SKM-1 treated with dmso at 0.1 percent for 144 hours (cell line): ENCODE measurements at regions not wholly inside any gene's neighbourhood (a gene's known extent, or its start where the extent isn't known, plus 50 kb on each side); places are given as distances from the start of the nearest gene placed in this dataset.
"Not testable (repeated sequence)": the region's sequence is repeated elsewhere in the genome, so short reads cannot be mapped to it uniquely, and the experiment has no call there.

Experiments used
- DNase-seq: peaks from one replicate; lab custom pipeline; 2025; ENCODE audit not compliant: unreplicated experiment; lab: John Stamatoyannopoulos, UW

DNA sequence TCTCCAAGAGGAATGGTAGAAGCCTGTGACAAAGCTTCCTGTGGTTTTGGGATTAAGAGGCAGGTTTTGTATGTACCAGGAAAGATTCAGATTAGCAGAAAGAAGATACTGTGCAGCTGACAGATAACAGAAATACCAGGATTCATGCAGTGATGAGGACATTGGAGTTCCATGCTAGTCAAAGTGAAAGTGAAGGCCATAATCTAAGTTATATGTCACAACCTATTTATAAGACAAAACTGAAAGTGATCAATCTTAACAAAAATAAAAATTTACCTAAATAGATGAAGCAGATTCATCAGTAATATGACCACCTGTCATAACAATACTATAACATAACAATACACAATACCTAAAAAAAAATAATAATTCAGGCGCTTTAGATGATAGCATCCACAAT lies 1305.2 kb upstream of the PCDH9 start:
- no peak for DNase-seq

DNA sequence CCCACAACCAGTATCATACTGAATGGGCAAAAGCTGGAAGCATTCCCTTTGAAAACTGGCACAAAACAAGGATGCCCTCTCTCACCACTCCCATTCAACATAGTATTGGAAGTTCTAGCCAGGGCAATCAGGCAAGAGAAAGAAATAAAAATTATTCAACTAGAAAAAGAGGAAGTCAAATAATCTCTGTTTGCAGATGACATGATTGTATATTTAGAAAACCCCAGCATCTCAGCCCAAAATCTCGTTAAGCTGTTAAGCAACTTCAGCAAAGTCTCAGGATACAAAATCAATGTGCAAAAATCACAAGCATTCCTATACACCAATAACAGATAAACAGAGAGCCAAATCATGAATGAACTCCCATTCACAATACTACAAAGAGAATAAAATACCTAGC lies 1297.0 kb upstream of the PCDH9 start:
- DNase-seq = not testable (repeated sequence)

DNA sequence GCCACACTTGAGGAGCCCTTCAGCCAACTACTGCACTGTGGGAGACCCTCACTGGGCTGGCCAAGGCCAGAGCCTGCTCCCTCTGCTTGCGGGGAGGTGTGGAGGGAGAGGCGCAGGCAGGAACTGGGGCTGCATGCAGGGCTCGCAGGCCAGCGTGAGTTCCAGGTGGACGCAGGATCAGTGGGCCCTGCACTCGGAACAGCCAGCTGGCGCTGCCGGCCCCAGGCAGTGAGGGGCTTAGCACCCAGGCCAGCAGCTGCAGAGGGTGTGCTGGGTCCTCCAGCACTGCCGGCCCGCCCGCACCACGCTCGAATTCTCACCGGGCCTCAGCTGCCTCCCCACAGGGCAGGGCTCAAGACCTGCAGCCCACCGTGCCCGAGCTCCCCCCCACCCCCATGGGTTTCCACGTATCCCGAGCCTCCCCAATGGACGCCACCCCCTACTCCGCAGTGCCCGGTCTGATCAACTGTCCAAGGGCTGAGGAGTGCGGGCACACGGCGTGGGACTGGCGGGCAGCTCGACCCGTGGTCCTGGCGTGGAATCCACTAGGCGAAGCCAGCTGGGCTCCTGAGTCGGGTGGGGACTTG lies 1293.8 kb upstream of the PCDH9 start:
- DNase-seq = no peak

DNA sequence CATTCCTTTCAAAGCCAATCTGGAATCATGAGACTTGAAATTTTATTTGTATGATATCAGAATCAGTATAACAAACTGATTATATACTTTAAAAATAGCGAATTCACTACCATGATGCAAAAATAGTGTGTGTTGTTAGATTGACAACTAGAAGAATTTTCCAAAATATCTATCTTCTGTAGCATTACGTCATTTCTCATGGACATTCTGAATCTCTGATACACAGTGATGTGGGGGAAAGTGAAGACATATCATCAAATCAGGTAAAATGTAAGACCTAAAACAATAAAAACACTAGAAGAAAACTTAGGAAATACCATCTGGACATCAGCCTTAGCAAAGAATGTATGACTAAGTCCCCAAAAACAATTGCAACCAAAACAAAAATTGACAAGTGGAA lies 1292.0 kb upstream of the PCDH9 start:
- DNase-seq = no peak

DNA sequence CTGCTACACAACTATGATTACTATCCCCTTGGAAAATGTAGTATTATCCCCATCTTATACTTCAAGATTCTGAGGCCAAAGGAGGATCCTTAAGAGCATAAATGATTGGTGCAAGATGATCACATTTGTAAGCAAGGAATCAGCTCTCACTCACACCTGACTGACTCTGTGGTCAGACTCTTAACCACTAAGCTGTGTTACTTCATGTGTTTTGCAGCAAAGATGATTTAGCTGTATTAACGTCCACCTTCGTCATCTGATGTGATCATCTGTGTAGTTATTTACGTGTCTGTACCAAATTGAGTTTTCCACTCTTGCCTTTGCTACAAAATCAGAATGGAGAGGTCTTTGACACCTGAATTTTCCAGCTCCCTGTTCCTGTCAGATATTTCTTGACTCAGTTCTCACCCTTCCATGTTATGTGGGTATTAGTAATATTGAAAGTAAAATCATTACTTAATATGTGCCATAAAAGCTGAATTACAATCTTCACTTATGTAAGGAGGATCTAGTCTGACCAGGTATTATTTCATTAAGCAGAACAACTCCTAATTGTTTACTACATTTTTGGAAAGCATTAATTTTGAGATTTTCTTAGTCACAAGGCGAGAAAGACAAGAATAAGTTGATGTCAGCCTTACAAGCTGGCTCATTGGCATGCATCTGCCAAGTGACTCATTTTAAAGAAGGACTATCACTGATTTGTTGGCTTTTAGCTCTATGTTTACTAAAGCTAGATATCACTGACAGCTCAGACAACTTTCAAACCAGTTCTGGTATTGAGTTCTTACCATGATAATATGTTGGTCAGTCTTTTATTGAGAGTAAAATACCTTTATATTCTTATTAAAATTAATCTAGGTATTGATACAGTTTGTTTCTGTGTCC lies 1279.8 kb upstream of the PCDH9 start:
- DNase-seq = no peak

DNA sequence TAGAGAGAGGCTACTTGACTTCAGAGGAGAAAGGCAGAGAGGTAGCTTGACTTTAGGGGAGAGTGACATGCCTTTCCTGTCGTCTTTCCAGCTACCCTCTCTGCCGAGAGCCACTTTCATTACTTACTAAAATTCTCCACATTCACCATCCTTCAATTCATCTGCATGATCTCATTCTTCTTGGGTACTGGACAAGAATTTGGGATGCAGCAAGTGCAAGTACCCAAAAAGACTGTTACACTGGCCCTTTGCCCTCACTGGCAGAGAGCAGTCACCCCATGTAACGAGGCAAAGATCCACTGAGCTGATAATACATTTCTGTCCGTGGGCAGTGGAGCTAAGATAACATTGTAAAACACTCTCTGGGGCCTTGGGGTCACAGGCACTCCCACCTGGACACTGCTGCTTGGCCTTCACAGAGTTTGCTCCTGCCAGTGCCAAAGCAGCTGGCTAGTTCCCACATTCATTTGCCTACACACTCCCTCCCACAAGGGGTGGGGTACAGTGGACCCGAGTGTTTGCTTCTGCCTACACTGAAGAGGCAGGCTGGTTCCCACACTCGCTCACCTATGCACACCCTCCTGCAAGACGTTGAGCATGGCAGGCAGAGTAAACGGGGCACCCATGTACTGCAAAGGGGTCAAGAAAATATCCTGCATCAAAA lies 1276.9 kb upstream of the PCDH9 start:
- no peak for DNase-seq

DNA sequence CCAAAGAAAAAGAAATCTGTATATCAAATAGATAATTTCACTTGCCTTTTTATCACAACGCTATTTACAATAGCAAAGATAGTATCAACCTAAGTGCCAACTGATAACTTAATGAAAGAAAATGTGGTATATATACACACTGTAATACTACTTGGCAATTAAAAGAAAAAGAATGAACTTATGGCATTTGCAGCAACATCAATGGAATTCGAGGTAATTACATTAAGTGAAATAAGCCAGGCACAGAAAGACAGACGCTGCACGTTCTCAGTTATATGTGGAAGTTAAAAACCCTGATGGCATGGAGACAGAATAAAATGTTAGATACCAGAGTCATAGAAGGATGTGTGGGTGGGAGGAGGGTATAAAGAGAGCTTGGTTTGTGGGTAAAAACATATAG lies 1260.5 kb upstream of the PCDH9 start:
- no peak for DNase-seq

DNA sequence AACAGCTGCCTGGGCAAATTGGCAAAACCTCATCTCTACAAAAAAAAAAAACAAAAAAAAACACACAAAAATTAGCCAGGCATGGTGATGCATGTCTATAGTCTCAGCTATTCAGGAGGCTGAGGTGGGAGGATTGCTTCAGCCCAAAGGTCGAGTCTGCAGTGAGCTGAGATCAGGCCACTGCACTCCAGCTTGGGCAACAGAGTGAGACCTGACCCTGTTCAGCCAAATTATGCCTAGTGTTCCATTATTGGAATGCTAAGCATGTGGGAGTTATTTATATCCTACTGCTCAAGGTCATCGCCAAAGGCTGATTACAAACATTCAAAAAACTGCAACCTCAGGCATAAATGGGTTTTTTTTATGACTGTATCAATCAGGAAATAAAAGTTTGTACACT lies 1251.0 kb upstream of the PCDH9 start:
- DNase-seq = no peak

DNA sequence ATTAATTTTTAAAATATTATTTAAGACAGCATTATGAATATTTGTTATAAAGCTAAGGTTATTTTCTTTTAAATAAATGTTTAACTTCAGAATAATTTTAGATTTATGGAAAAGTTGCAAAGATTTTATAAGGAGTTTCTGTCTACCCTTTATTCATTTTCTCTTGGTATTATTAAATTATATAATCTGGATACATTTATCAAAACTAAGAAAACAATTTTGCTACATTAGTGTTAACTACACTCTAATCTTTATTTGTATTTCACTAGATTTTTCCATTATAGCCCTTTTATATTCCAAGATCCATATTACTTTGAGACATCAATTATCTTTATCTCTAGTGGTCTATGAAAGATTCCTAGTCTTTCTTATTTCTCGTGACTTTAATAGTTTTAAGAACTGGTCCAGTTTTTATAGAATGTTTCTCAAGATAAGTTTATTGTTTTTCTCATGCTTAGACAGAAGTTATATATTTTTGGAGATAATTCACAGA lies 1243.7 kb upstream of the PCDH9 start:
- DNase-seq = no peak

DNA sequence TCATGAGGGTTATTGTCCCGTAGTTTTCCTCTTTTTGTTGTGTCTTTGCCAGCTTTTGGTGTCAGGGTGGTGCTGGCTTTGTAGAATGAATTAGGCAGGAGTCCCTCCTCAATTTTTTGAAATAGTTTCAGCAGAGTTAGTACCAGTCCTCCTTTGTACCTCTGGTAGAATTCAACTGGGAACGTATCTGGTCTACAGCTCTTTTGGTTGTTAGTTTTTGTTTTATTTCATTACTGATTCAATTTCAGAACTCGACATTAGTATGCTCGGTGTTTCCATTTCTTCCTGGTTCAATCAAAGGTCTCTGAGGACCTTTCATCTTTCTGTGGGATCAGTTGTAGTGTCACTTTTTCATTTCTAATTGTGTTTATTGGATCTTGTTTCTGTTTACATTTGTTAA lies 1237.0 kb upstream of the PCDH9 start:
- no peak for DNase-seq

DNA sequence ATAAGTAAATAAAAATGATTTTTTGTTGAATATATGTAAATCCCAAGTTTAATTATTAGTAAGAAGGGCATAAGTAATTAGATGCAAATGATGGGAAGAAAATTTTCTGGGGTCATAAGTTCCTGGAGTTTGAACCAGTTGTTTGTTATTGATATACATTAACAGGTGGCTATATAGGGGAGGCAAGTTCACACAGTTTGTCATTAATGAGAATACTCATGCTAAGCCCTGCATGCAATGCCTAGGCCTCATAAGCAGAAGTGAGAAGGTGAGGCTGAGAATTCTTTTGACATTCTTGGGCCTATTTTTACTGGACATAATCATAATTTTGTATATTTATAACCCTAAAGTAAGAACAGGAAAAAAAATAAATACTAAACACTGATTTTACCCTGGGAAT lies 1210.7 kb upstream of the PCDH9 start:
- no peak for DNase-seq

DNA sequence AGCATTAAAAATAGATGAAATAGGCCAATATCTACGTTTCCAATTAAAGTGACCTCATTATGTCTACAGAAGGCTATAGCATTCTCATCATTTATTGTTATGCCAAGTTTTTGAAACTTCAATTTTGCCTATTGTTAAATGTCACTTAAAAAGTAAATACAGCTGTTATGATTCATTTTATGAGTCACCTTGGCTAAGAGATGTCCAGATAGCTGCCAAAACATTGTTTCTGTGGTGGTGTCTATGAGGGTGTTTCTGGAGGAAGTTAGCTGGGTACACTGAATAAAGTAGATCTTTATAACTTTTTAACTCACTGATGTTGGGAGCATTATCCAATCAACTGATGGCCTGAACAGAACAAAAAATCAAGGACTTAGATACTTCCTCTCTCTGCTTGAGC lies 1209.7 kb upstream of the PCDH9 start:
- no peak for DNase-seq

DNA sequence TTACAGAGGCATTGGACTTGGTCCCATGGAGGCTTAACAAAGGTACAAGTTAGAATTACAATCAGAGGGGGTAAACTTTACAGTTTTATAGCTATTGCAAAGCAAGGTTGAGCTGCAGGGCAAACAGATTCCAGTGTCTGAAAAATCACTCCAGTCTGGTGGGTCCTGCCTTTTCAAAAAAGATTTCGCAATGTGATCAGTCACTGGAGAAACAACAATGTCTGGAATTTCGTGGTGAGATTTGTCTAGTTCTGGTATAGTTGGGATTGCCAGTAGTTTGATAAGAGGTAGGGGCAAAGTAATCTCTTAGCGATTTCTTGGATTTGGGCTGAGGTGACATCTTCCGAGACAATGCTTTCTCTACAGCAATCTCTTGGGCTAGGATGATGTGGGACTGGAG lies 1198.2 kb upstream of the PCDH9 start:
- no peak for DNase-seq

DNA sequence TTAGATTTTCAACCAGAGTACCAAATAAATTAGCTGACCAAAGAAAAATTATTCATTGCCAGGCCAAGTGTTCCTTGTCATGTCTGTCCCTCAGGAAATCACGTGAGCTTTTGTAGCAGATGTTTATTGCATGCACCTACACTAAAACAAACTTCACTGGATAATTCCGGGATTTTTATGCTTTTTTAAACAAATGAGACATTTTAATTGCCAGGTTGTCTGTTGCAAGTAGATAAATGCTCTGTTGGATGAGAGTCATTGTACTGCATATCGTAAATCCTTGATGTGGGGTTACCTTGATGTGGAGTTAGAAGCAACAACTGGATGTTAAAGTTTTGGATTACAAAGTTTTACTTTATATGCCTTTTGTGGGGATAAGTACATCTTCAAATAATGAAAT lies 1187.7 kb upstream of the PCDH9 start:
- no peak for DNase-seq

DNA sequence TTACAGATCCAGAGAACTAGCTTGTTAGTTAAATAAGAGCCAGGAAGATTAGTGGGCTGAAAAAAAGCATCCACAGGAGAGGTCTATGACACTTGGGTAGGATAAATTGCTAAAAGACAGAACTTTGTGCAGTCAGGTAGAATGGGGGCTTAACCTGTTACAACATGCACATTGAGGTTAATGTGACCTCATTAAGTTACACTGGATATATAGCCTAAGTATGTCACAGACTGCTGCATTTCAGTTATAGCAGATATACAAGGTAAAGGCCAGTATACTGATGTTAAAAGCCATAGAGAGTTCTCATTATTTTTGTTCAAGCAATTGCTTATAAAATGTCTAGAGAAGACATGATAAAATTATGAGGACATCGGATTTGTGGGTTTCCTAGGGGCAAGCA lies 1179.9 kb upstream of the PCDH9 start:
- DNase-seq = no peak

DNA sequence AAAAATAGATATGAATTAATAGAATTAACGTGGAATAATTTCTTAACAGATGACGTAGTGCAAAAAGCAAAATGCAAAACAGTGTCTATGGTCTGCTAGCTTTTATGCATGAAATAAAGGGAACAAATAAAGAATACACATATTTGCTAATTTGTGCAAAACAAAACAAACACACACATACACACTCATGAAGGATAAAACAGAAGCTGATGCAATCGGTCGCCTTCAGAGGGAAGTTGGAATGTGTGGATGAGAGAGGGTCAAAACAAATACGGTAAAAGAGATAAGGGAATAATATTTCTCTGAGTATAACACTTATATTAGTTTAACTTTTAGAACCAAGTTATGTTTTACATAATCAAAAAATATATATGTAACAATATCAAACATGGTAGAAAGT lies 1160.9 kb upstream of the PCDH9 start:
- DNase-seq = no peak

DNA sequence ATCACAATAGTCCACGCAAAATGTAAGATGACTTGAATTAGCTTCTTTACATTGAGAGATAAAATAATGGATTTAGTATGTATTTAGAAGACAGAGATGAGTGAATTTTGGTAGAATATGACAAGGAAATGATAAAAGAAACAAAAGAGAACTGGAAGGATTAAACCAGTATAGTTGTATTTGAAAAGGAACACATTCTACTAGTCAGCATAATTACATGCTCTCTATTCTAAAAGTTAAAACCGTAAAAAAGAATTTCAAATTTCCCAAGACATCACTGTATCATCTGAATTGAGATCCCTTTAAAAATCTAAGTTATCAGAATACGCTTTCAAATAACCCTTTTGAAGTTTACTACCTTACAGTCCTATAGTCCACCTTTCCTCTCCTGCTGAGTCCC lies 1156.7 kb upstream of the PCDH9 start:
- DNase-seq = no peak

DNA sequence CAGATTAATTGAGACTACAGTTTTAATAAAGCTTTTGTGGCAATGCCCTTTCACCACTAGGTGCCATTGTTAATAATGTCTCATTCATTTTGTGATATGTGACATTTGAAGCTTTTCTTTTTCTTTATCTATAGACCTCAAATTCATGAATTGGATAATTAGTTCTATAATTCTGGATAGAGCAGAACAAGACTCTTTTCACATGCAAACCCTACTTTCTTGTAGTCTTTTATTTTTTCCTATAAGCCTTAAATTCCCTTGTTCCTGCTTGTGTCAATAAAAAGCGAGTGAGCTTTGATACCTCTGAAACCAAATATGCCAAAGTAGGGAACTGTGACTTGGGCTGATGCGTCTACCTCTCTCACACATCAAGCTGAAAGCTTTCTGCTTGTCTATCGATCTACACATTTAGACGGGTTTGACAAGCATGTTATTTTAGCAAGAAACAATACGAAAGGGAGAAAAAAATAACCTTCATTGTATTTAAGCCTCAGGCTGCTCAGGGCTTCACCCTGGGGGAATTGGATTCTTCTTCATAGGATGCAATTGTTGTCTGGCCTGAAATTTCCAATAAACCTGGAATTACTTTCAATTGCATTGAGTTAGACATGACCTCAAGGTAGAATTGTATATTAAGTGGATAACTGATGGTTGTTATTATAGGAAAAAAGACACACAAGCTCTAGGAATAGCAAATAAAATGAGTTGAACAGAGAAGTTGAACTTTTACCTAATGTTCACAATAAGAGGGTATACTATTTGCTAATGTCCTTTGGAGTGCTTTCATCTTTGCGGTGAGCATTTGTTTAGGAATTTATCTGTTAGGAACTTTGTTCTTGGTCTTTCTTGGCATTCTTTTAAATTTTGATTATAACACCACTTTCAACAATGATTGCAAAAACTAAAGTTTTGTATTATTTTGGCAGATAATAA lies 1150.2 kb upstream of the PCDH9 start:
- DNase-seq = no peak

DNA sequence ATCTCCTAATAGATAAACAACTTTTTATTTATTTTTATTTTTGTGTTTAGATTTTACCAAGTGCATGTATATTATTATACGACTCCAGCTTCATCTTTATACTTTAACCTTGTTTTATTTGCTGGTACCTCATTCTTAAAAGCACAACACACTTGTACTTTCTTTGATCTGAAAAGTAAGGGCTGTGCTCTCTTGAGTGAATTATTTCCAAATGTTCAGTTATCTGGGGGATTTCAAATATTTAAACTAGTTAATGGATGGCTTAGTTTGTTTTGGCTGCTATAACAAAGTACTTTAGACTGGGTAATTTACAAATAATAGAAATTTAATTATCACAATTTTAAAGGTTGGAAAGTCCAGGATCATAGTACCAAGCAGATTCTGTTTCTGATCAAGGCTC lies 1148.2 kb upstream of the PCDH9 start:
- DNase-seq = no peak

DNA sequence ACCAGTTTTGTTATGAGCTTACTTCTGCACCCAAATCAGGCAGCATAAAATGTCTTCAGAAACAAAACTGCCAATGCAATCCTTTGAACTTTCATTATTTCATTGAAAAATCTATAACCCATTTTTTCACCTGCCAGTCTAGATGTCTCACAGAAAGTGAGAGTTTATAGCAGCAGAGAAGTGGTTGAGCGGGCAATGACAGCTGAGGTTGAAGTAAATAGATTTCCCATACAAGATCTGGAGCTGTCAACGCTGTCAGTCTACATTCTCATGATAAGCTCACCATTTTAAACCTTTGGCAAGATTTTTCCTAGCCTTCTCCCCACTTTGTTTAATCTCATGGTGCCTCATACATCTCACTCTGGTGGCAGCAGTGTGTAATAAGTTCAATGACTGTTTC lies 1144.9 kb upstream of the PCDH9 start:
- no peak for DNase-seq

DNA sequence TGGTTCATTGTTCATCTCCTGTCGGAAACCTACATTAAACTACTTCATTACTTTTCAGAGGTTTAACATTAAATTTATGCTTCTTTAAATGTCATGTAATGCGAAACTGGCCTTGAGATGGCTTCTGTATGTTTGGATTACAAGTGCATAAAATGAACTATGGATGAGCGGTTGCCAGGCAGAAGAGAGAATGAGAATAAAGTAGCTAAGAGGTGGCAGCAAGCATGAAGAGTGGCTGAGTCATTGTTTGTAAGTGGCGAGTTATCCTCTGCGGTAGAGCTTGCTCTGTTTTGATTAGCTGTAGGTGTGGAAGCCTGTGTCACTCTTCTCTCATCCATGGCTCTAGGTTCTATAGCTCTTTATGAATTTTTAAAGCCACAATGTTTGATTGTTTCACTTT lies 1139.6 kb upstream of the PCDH9 start:
- DNase-seq = no peak
